CMK (cell line): ENCODE measurements at regions not wholly inside any gene's neighbourhood (a gene's known extent, or its start where the extent isn't known, plus 50 kb on each side); places are given as distances from the start of the nearest gene placed in this dataset.
"Not testable (repeated sequence)": the region's sequence is repeated elsewhere in the genome, so short reads cannot be mapped to it uniquely, and the experiment has no call there.

ENCODE experiments used
- DNase-seq: peaks from one replicate; pipeline ENCODE4 v3.0.0-alpha.2; 2010; ENCODE audit warnings: low read depth

DNA sequence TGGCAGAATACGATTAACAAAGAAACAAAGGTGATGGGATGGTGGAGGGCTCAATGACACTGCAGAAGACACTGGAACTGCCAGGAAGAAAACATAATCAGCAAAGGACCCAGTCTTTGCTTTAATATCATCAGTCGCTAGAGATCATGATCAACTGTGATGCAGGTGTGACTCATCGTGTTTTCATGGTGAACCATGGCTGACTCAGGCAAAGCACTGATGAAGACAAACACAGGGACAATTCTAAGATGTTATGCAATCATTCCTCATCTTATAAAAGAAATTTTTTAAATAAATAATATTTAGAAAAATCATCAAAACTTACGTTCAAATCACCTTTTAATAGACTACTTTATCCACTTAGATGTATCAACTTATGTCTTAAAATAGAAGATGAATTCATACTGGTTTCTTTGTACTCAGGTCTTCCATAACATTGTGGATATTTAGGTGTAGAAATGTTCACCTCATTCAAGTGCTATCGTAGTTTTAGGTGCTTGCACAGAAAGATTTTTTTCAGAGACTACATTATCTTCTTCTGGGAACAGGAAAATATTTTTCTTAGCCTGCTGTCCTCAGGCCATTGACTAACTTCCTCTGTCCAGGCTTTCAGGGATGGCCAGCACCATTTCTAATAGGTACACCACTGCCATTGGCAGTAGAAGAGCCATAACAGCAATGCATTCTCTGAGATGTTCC, 673.4 kb upstream of the MEF2C start:
- no peak for DNase-seq

DNA sequence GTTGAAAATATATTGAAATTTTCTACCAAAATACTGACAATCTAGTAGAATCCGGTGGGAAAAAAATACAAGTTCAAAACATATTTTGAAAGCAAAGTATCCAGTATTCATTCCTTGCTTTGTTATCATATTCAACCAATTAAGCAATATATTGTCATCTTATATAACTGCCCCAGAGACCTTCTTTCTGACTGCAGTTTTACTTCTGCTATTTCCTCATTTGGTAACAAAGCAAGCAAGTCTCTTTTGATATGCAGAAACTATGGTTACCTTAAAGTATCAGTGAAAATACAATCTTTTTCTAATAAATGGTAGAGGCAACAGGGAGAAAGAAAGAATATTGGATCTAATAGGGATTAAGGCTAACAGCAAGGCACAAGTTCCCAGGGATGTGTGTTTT, 663.7 kb upstream of the MEF2C start:
- DNase-seq: no peak

DNA sequence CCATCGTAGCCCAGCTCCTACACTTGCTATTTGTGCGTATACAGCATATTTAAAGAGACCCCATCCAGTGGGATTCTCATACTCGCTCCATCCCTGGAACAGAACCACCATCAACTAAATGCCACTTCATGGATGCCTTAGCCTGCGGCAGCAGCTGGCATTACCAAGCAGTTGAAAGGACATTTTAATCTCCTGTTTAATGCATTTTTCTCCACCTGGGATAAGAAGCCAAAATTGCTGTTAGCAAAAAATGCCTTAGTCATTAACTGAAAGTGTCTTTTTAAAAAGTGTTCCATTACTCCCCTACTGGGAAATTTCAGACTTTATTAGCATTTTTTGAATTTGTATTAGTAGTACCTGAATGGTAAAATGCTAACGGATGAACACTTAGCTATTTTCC, 662.6 kb upstream of the MEF2C start:
- no peak for DNase-seq

DNA sequence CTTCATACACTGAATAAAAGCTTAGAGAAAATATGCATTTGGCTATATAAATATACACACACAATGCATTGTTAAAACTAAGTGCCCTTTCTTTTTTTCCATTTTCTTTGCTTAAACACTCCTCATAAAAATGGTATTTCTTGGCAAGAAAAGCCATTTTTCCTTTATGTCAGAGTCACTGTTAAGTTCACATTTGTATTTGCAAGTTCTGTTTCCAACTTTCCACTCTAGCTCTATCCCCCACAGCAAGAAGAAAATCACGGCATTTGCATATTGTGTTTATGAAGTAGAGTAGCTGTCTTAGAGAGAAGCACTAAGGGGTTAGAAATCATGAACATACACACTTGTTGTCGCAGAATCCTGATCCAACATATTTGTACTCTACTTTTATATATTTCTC, 662.1 kb upstream of the MEF2C start:
- DNase-seq: no peak

DNA sequence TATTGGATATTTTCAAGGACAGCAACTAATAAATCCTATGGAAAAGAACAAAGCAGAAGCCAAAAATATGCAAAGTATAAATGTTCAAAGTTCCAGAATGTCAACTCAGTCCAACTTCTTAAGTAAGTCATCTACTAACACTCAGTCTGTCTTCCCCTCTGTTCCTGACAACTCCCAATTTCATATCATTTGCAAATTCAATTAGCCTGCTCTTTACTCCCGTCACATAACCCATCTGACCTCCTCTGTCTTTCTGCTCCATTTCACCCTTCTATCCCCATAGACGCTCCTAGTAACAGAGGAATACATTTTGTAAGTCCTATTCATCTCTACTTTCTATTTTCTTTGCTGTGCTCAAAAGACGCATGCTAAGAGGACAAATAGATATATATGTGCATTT, 659.8 kb upstream of the MEF2C start:
- DNase-seq: no peak

DNA sequence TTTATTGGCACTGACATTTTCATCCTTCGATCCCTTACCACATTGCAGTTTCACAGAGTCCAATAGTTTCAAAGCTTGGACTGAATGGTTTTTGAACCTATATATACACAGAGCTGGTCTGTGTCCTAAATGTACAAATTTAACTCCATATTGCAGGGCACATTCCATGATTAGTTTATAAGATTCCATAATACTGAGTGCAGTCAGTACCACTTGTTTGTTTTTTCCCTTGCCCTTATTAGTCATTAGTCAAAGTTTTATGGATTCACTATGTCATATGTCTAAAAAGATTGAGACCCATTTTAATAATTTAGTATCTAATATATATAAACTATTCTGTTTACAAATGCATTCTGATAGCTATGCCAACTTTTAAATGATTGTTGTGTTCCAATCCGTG, 654.8 kb upstream of the MEF2C start:
- DNase-seq: no peak

DNA sequence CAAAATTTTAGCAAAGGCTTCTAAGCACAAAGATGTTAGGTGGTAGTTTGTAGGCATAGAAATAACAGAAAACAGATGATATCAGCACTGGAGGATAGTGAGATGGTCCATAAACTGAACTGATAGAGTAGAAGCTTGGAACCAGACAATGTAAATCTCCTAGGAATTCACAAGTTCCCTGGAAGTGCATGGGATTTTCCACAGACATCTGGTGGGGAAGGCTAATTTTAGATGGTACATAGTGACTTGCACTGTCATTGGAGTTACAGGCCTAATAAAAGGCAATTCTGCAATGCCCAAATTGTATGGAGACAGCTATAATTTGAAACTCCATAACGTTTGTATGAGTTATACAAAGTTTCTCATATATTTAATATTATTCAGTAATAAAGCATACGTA, 653.0 kb upstream of the MEF2C start:
- no peak for DNase-seq

DNA sequence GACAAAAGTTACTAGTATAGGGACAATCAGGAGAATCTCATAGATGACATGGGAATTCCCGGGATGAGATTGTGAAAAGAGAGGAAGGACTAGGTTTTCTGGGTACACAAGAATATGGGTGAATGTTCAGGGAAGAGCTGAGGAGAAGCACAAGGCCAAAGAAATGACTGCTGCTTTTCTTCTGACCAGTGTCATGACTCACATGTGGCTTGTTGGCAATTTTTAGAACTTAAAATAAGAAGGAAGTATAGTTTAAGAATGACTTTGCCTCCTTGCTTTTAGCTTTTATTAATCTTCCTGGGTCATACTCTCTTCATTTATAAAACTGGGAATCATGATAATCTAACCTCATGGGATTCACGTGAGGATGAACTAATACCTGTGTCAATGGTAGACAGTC, 652.4 kb upstream of the MEF2C start:
- DNase-seq: no peak

DNA sequence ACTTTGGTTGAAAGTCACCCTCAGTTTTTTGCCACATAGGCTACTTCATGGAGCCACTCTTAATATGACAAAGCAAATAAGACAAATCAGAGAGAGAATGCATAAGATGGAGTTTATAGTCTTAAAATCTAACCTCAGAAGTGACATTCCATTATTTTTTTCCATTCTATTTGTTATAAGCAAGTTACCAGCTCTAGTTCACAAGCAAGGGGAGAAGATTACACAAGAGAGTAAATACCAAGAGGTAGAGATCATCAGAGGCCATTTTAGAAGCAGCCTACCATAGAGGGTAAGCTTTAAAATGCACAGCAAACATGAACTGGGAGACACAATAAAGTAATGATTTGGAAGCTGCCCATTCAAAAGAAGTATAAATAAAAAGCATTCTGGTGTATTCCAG, 651.3 kb upstream of the MEF2C start:
- DNase-seq: no peak

DNA sequence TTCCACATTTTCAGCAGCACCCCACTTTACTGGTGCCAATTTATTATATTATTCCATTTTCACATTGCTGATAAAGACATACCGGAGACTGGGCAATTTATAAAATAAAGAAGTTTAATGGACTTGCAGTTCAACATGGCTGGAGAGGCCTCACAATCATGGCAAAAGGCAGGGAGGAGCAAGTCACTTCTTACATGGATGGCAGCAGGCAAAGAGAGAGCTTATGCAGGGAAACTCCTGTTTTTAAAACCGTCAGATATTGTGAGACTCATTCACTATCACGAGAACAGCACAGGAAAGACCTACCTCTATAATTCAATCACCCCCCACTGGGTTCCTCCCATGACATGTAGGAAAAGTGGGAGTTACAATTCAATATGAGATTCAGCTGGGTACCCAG, 641.8 kb upstream of the MEF2C start:
- DNase-seq: no peak

DNA sequence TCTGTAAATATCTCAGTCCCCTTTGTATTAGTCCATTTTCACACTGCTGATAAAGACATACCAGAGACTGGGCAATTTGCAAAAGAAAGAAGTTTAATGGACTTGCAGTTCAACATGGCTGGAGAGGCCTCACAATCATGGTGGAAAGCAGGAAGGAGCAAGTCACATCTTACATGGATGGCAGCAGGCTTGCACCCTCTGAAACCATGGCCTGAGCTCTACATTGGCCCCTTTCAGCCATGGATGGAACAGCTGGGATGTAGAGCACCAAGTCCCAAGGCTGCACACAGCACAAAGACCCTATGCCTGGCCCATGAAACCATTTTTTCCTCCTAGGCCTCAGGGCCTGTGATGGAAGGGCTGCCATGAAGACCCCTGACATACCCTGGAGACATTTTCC, 640.9 kb upstream of the MEF2C start:
- not testable (repeated sequence) for DNase-seq

DNA sequence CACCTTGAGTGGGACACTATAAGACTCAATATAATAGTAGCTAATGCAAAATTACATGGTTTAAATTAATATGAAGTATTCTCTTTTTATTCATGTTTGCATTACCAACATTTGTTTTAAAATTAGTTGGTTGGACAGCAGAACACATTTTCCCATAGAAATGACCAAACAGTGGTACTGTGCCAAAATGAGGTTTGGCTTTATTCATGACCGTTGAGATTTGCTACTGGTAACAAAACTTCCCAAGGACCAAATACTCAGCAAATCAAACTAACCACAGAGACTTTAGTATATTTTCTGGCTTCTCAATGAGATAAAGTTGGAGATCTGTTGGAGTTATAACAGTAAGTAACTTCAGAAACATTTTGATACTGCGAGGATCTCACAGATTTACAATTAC, 637.8 kb upstream of the MEF2C start:
- DNase-seq: no peak

DNA sequence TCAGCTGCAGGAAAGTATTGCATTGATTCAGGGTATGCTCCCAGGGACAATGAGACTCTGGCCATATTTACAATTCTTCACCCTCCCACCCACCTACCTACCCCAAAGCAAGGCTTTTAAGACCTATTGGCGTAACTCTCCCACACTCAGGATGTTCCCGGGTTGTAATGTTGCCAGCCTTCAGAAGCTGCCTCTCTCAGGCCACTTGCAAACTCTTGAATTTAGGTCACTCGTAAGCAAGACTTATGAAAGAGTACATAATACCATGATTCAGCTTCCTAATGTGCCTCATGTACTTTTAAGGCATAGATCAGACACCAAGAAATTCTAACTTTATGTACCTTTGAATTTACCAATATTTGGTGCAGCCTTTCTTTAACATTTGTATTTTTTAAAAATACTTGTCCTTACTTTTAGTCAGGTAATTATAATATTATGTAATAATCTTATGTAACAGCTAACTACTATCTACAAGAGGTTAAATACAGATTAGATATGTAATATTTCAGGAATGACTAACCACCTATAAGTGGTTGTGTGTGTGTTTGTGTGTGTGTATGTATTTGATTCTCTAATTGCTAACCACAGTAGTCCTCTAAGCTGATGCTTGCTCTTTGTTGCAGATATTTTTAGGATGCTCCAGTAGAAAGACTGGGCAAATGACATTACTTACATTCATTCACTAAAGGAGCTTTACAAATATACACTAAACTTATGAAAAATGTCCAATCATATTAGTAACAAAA, 630.5 kb upstream of the MEF2C start:
- no peak for DNase-seq

DNA sequence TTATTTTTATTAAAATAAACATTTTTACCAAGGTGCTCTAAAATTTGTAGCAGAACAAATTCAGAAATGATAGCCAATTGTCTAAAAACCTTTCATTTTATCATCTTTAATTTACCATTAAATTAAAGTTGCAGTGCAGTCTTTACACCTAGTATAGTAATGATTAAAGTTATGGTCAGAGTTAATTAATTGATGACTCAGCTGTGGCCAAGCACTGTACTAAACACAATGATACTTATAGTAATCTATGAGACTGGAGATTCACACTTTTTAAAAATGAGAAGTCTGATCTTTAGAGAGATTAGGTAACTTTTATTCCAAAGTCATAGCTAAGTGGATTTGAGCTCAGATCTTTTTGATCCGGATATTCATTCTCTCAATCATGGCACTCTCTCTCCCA, 621.1 kb upstream of the MEF2C start:
- no peak for DNase-seq

DNA sequence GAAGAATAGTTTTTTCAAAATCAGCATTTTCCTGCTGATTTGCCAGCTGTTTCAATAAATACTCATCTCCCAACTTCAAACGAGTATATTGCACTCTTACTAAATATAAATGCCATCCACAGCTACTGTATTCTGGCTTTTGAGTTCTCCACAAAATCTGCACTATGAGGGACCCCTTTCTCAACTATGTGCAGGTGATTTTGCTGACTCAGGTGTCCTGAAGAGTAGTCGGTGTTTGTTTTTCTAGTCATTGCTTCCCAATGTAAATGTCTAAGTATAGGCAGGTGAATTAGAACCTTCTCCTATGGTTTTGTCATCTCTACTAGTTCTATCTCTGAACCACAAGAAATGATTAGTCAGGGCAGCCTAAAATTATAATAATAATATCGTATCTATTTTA, 616.8 kb upstream of the MEF2C start:
- DNase-seq: no peak

DNA sequence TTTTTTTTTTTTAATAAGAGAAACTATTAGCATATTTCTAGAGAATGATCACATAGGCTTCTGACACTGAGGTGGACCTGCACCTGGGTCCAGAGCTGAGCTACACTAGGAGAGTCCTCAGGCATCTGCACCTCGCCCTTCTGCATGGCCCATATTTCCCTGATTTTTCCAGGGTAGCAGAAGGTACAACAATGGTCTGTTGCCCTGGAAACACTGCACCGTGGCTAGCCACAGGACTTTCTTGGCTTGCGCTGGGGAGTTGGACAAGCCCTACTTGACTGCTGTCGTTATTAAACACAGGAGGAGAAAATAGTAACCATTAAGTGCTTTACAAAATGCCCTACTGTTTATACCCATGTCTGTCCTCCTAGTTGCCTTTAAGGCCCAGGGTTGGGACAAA, 615.7 kb upstream of the MEF2C start:
- DNase-seq: no peak

DNA sequence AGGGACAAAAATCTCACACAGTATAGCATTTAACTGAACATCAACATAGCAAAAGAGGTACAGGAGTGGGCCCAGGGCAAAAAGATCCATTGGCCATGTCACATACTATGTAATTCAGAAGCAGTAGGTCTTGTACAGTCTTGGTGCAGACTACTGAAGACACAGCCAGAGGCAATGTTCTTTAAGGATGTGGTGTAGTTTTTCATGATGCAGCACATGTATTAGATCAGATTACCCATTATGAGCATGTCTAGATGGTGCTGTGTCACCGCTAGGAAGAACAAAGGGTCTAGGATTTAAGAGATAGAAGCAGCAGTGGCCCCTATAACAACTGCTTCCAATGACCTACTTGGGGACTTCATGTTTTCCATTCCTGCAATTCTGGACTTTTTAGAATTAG, 610.4 kb upstream of the MEF2C start:
- no peak for DNase-seq

DNA sequence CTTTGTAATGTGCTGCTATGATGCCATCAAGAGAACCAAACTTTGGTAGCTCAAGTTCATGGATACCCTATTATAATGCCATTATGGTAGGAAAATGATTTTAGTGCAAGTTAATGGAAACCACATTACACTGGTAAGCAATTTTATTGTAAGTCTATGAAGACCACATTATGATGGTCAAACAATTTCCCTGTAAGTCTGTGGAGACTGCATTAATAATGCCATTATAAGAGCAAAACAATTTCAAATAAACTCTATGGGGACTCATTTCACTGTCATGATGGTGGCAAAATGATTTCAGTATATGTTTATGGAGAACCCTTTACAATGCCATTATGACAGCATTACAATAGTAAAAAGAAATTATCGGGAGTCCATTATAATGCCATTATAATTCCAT, 602.0 kb upstream of the MEF2C start:
- DNase-seq: no peak

DNA sequence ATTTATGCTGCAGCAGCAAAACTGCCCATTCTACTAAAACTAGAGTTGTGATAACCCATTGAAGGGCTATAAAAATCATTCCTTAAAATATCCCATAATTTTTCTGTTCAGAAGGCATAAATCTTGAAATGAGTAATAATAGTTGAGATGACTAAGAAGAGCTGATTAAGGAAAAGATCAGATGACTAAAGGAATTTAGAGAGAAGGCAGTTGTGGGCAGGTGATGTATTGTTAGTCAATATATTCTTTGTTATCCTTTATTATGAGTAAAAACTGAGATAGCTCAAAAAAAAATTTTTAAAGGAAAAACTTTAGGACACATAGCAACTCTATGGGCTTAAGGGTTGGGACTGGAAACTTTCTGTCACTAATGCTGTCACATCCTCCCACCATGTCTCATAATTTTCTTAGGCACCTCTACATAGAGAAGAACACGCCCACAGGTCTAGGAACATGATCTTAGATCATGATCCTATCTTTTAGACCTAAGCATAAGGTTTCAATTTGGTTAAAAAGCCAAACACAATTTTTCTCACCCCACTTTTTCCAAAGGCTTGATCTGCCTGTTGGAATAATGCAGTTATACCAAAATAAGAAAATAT, 597.5 kb upstream of the MEF2C start:
- no peak for DNase-seq

DNA sequence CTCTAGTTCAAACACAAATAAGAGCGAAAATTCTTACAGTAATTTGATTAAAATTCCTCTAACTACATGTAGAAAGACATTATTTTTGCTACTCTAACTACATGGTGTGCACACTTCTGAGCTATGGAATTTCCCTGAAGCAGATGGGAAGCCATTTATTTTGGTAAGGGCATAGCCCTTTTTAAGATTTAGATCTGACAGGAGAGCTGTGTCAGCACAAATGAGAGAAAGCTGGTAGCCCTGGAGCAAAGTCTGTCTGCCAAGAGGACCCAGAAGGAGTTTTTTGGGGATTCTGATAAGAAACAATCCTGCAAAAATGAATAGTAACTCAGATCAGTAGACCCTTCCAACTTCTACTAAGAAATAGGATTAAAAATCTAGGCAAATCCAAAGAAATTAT, 595.9 kb upstream of the MEF2C start:
- no peak for DNase-seq

DNA sequence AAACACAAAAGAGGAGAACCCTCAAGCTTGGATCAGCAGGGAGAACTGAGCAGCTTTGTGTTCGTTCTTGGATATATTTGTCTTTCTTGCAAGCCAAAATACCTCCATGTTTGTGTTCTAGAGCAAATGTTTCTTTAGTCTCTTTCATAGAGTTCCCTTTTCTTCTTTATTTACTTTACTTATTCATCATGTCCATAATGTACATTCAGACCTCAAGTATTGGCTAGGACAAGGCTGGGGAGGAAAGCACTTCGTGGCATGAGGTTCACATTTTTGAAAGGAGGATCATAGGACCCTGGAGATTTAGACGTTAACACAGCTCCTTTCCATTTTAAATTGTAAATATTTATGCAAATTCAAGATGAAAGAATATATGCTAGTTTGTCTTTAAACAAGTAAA, 590.2 kb upstream of the MEF2C start:
- DNase-seq: no peak

DNA sequence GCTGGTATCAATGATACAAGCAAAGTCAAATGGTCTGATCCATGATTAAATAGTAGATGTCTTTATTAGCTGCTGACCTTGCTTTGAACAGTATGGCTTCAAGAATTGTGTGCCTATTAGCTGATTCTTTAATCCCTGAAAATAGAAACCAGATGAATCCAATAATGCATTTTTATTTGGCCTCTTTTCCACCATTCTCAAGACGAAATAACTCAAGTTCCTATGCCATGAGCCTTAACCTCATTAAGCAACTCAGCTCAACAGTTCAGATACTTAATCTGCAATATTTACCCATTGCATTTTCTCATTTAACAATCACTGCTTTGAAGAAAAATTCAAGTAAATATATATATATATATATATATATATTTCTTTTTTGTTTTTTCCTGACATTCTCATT, 588.6 kb upstream of the MEF2C start:
- no peak for DNase-seq

DNA sequence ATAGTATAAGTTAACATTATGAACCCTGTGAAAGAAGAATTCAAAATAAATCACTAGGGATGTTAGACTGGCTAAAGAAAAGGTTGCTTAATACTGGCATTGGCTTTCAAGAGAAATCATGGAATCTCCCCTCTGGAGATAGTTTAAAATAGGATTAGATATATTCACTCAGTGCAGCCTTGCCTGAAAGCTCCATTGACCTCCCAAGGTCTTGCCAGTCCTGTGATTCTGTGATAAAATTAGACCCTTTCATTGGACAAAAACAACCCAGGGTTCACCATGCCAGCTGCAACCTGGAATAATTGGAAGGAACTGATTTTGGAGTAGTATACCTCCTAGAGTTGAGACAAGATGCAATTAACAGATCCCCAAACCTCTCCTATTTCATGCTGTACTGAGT, 588.1 kb upstream of the MEF2C start:
- no peak for DNase-seq

DNA sequence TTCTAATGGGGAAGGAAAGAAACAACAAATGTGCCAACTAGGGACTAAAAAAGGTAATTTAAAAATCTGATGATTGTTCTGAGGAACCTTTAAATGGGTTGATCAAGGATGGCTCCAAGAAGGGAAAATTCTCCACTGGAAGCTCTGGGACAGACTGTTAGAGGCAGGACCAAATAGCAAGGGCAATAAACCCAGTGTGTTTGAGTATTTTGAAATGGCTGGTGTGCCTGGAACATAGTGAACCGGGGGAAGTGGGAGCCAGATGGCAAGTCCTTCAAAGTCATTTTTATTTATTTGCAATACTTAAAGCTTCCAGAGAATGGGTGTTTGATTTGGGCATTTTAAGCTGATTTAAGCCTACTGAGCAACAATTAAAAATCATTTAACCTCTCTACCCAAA, 587.7 kb upstream of the MEF2C start:
- no peak for DNase-seq
